Frontal cortex (tissue), 3 donors: ENCODE measurements at regions not wholly inside any gene's neighbourhood (a gene's known extent, or its start where the extent isn't known, plus 50 kb on each side); places are given as distances from the start of the nearest gene placed in this dataset.
"Not testable (repeated sequence)": the region's sequence is repeated elsewhere in the genome, so short reads cannot be mapped to it uniquely, and the experiment has no call there.

Experiments used
- DNase-seq, 2 donors: peaks; one replicate each; pipeline ENCODE4 v3.0.0; 2012; ENCODE audit warnings: low spot score in 2 of 2
- FAIRE-seq: peaks from 2 replicates; lab custom pipeline; 2012; peaks lifted over from hg19 to GRCh38; lab: Jason Lieb, UNC
- donor health status: control.
- donor health status: control.
- donor health status: control.

GRCh38 chr9:107810461-107810961 lies 320.9 kb upstream of the KLF4 start:
- no peak for FAIRE-seq
- DNase-seq: no peak

GRCh38 chr9:107809871-107810460 lies 320.4 kb upstream of the KLF4 start:
- DNase-seq (no peak), FAIRE-seq (no peak)

GRCh38 chr9:107807183-107807582 lies 317.6 kb upstream of the KLF4 start:
- FAIRE-seq: no peak
- no peak for DNase-seq

- DNase-seq: no peak
Measured at GRCh38 chr9:107805201-107805600, 315.6 kb upstream of the KLF4 start.

GRCh38 chr9:107794259-107794658 lies 304.7 kb upstream of the KLF4 start:
- FAIRE-seq (no peak), DNase-seq (no peak)

More at GRCh38 chr9:107805201-107805600, 315.6 kb upstream of the KLF4 start:
- no peak for FAIRE-seq

GRCh38 chr9:107793541-107793940 lies 304.0 kb upstream of the KLF4 start:
- FAIRE-seq: no peak

GRCh38 chr9:107792596-107792995 lies 303.0 kb upstream of the KLF4 start:
- FAIRE-seq (no peak), DNase-seq (no peak)

More at GRCh38 chr9:107793541-107793940, 304.0 kb upstream of the KLF4 start:
- no peak for DNase-seq

GRCh38 chr9:107792006-107792405 lies 302.4 kb upstream of the KLF4 start:
- no peak for FAIRE-seq
- DNase-seq: no peak

- DNase-seq (no peak), FAIRE-seq (no peak)
Measured at GRCh38 chr9:107789001-107789700, 299.6 kb upstream of the KLF4 start.

- no peak for DNase-seq
- no peak for FAIRE-seq
Measured at GRCh38 chr9:107786561-107786960, 297.0 kb upstream of the KLF4 start.

- DNase-seq (no peak), FAIRE-seq (no peak)
Measured at GRCh38 chr9:107784235-107784958, 294.8 kb upstream of the KLF4 start.

- DNase-seq (no peak), FAIRE-seq (no peak)
Measured at GRCh38 chr9:107782789-107783188, 293.2 kb upstream of the KLF4 start.

- DNase-seq: no peak
- FAIRE-seq: no peak
Measured at GRCh38 chr9:107782381-107782780, 292.8 kb upstream of the KLF4 start.

- FAIRE-seq (no peak), DNase-seq (no peak)
Measured at GRCh38 chr9:107780960-107781359, 291.4 kb upstream of the KLF4 start.

GRCh38 chr9:107779731-107780130 lies 290.2 kb upstream of the KLF4 start:
- DNase-seq (no peak), FAIRE-seq (no peak)

GRCh38 chr9:107778661-107779060 lies 289.1 kb upstream of the KLF4 start:
- no peak for DNase-seq
- FAIRE-seq: no peak

GRCh38 chr9:107774099-107774498 lies 284.5 kb upstream of the KLF4 start:
- FAIRE-seq, DNase-seq: not testable (repeated sequence)

GRCh38 chr9:107772988-107773387 lies 283.4 kb upstream of the KLF4 start:
- DNase-seq: no peak
- no peak for FAIRE-seq

- DNase-seq: no peak
- FAIRE-seq: no peak
Measured at GRCh38 chr9:107770716-107771115, 281.1 kb upstream of the KLF4 start.

- no peak for FAIRE-seq
- no peak for DNase-seq
Measured at GRCh38 chr9:107768224-107768623, 278.7 kb upstream of the KLF4 start.

GRCh38 chr9:107767711-107768110 lies 278.1 kb upstream of the KLF4 start:
- DNase-seq (no peak), FAIRE-seq (no peak)
